ENCODE measurements at regions not wholly inside any gene's neighbourhood (a gene's known extent, or its start where the extent isn't known, plus 50 kb on each side); places are given as distances from the start of the nearest gene placed in this dataset.

DNA sequence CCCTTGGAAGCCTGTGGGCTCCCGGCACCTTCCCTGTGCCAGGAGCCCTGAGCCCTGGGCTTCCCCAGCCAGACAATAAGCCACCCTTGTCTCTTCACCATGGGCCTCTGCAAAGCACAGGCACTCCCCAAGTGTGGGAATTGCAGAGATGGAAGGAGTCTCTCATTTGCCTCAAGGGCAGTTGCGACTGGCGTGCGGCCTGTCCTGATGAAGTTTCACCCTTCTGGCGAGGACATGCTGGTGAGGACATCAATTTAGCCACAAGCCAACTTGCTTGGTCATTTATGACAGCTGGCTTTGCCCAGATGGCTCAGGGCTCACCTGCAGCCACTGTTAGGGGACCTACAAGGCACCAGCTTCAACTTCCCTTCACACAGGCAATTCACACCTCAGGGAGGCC is 180.2 kb downstream of the ANAPC1 start:
- DNase-seq (ENCODE audit: low read depth in 2 of 3, low spot score in 1 of 3) = no peak

DNA sequence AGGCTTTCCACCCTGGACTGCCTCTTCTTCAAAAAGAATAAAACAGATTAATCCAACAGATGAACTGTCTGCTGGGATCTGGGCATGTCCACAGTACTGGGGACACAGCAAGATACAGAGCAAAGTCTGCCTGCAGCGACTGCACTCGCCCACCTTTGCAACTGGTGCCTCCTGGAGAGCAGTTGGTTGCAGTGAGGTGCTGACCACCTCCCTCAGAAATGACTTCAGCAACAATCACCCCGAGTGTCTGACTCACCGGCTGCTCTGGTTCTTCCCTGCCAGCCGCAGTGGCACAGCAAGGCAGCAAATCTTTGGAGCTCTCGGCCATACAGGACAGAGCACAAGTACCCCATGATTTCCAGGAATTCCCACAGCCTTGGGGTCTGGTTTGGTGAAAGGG is 179.7 kb downstream of the ANAPC1 start:
- no peak for DNase-seq (ENCODE audit: low read depth in 2 of 3, low spot score in 1 of 3)

DNA sequence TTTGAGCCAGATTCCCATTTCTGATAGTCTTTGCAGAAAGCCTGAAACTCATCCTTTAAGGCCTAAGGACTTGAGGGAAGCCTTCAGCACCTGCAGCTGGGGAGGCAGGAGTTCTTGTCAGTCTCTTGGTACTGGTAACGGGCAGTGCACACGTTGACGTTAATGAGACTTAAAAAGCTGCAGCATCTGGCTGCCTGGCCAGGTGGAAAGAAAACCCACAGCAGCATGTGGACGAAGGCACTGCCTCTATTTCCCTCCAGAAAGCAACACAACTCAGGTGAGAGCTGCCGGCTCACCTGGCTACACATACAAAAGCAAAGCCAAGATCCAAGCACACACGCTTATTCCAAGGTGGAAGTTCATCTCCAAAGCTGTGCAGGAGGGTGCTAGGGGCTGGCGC is 178.8 kb downstream of the ANAPC1 start:
- no peak for DNase-seq (ENCODE audit: low read depth in 2 of 3, low spot score in 1 of 3)

DNA sequence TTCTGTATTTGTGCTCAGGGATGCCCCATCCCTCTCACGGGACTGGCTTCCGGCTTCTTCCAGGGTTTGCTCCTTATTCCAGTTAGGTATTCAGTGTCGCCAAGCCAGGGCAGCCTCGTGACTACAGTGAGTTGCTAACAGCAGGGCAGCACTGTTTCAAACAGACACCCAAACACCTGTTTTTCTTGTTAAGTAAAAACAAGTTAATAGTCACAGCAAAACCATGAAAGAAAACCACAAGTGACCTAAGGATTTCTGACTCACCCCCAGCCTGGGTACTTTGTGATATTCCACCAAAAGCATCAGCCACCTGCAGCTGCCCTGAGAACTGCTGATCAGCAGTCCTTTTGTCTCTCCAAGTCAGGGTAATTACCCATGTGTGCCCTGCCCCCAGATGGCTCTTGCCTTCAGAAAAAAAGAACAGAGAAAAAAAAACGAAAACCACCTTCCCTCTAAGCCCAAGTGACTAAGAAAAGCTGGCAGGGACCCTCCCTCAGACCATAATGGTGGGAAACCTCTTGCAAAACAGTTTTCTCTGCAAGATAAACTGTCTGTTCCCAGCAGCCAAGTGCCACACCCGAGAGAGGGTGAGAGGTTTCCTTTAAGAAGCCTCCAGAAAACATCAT is 178.2 kb downstream of the ANAPC1 start:
- peak; percentile 54 to 62 (median 59) for DNase-seq (ENCODE audit: low read depth in 2 of 3, low spot score in 1 of 3)

DNA sequence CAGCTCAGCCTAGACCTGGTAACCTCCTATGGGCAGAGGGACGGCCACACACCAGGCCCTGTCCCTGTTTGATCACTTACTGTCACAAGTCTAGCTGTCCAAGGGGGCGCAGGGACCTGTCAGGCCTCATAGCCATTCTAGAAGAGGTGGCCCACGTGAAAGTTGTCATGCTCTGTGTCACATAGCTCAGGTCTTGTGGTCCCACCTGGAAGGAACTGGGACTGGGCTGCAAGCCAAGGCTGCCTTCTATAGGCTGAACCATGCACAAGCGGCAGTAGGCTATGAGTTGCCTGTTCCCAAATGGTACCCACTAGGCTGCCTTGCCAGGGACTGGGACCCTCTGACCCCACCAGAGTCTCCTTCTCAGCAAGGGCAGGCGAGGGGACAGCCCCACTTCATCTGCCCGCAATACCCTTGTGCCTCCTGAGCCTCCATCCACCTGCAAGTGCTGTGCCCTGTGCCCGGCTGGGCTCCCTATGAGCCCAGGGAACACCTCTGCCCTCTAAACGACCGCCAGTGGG is 177.5 kb downstream of the ANAPC1 start:
- DNase-seq (ENCODE audit: low read depth in 2 of 3, low spot score in 1 of 3) = no peak

DNA sequence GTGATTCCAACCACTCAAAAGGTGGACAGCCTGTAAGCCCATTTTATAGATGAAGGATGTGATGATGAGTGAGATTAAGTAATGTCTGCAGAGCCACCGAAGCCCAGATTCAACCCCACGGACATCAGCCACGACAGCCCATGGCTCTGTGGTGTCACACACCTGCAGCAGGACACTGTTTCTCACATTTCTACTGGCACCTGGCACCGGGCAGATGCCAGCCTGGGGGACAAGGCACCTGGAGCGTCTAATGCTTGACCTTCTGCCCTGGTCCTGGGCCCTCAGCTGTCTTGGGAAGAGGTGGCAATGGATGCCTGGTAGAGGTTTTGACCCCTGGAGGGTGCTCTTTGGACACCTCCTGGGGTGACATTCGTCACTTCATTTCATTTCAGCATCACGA is 176.3 kb downstream of the ANAPC1 start:
- DNase-seq (ENCODE audit: low read depth in 2 of 3, low spot score in 1 of 3) = no peak

DNA sequence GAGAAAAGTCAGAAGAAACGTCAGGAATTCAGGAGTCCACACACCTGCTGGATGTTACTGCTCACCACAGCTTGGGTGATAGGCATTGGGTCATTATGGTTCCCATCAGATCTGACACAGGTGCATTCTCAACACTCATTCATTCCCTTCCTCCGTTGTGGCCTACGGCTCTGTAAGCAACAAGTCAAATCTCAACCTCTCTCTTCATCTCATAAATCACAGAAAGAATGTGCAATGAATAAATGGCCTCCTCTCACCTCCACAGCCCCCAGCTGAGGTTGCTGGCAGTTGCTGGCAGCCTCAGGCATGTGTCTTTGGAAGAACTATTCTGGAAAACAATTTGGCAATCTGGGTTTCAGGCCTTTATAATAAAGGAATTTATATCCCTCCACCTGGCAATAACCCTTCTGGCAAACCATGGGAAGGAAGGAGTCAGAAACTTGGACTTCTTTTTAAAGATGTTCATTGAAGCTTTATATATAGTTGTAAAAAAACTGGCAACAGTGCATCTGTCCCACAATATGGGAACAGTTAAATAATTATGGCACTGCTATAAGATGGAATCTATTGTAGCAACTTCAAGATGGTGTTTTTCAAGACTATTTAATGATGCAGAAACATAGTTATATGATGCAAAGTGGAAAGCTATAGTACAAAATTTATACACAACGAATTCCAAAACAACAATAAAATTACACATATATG is 175.4 kb downstream of the ANAPC1 start:
- DNase-seq (ENCODE audit: low read depth in 2 of 3, low spot score in 1 of 3) = no peak

DNA sequence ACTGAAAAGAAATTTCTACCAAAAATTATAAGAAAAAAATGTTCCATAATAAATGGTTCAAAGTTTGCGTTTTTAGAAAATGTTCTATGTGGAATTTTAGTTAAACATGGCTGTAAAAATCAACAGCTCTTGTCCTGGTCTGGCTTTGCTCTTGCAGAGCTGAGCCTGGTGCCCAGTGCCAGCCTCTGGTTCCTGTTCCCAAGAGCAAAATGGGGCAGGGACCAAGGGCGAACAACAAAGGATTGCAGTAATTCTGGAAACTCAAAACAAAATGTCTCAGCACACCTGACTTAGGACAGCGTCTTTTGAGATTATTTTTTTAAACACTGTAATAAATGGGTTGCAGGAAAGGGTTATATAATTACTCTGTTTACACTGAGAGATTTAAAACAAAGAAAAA is 174.7 kb downstream of the ANAPC1 start:
- DNase-seq (ENCODE audit: low read depth in 2 of 3, low spot score in 1 of 3) = no peak

DNA sequence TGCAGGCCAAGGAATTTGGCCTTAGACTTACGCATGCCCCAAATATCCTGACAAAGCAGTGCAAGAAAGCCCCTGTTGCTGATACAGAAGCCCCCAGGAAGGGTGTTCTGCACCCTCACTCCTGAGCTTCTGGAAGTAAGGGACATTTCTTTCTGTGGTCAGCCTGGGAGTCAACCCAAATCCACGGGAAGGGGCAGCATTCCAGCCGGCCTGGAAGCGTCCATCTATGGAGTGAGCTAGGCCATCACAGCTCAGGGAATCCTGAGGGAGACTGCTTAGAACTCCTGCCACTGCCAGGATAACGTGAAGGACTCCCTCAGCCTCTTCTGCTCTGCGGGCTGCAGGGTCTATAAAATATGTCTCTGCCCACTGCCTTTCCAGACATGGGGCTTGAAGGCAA is 173.9 kb downstream of the ANAPC1 start:
- DNase-seq (ENCODE audit: low read depth in 2 of 3, low spot score in 1 of 3) = no peak

DNA sequence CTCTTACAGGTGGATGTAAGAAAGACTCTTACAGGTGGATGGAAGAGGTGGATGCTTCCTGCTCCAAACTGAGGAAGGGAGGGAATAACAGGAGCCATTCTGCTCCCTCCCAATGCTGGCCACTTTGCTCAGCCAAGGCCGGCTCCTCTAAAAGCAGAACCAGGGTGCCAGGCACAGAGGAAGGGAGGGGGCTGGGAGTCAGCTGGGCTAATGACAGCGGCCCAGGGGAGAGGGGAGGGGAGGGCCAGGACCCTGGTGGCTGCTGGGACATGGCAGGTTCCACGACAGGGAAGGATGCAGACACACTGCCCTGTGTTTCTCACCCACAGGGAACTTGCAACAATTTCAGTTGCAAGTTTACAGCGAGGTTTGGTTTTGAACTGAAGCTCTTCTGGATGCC is 173.4 kb downstream of the ANAPC1 start:
- no peak for DNase-seq (ENCODE audit: low read depth in 2 of 3, low spot score in 1 of 3)

DNA sequence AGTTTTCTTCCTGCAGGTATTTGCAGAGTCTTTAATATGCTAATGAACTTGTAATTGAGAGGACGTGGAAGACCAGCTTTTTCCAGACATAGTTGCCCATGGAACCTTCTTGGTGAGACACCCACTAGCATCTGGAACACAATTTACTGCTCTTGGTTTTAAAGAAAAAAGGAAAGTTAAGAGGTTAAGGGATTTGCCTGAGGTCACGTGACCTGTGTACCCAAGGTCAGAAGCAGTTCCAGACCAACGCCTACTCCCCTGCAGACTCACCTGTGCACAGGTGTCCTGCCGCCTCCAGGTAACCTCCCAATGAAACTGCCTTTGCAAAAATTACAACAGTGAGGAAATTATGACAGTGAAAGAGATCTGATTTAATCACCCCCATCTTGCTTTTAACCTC is 172.7 kb downstream of the ANAPC1 start:
- no peak for DNase-seq (ENCODE audit: low read depth in 2 of 3, low spot score in 1 of 3)

DNA sequence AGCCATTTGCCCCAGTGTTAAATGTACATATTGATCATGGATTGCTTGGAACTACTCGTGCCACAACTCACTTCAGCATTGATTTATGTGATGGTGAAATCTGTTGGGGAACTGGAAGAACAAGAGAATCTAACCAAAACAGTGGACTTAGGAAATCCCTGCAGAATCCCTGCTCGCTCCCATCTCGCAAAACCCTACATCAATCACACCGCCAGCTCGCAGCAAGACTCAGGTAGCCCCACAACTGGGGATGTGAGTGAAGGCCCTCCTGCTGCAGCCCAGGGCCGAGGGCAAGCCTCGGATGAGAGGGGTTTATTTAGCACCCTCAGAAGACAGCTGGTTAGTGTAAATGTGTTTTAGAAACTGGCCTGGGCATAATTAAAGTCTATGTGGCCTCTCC is 171.6 kb downstream of the ANAPC1 start:
- DNase-seq (ENCODE audit: low read depth in 2 of 3, low spot score in 1 of 3) = no peak

DNA sequence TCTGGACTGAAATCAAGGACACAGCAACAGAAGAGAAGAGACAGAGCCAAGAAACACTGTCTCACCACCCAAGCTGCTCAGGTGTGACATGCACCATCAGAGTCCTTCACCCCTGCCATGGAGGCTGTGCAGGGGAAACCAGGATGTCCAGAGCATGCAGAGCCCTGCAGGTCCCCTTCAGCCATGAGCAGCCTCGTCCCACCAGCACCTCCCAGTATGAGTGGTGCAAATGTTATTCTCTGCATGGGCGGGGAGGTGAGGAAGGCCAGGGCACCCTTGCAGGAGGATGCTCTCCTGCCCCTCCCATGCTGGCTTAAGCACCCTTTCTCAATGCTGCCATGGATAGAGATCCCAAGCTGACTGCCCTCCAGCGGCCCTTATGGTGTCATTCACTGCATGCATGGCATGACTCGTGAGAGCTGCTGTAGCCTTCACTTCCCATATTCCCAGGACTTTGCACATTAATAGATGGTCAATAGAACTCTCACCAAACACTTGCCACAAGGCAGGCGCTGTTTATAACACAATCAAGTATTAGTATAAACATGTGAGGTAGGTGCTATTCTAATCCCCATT is 171.0 kb downstream of the ANAPC1 start:
- DNase-seq (ENCODE audit: low read depth in 2 of 3, low spot score in 1 of 3) = no peak

DNA sequence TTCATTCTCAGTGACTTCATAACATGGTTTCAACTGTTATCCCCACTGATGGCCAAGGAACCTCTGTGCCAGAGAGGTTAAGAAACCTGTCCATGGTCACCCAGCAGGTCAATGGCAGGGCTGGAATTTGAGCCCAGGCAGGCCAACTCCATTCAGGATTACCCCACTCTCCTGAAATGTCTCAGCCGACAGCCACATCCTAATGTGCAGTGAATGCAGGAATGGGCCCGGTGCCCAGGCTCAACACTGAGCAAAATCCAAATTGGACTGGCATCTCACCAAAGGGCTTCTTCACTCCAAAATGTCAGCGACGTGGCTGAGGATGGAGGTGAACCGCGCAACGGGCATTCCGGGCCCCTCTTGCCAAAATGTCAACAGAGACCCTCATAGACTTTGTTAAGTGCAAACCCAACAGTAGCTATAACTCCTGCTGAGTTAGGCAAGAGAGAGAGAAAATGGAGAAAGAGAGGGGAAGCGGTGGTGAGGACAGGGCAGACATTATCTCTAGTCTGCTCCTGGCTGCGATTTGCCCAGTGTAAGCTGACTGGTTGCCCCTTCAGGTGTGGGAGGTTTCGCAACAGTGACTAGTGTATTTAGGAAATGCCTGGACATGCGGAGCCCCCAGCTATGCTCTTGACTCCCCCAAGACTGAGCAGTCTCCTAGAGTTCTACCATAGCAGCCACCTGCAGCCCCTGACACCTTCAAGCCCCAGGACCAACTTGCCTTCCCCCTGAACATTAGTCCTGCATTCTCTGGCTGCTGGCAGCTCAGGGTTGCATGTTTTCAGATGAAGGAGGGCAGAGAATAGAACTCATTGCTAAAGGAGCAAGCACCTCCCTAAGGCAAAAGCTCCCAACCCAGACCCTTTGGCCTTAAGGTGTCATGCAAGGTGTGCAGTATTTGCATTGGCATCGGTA is 167.7 kb downstream of the ANAPC1 start:
- DNase-seq (ENCODE audit: low read depth in 2 of 3, low spot score in 1 of 3) = no peak

DNA sequence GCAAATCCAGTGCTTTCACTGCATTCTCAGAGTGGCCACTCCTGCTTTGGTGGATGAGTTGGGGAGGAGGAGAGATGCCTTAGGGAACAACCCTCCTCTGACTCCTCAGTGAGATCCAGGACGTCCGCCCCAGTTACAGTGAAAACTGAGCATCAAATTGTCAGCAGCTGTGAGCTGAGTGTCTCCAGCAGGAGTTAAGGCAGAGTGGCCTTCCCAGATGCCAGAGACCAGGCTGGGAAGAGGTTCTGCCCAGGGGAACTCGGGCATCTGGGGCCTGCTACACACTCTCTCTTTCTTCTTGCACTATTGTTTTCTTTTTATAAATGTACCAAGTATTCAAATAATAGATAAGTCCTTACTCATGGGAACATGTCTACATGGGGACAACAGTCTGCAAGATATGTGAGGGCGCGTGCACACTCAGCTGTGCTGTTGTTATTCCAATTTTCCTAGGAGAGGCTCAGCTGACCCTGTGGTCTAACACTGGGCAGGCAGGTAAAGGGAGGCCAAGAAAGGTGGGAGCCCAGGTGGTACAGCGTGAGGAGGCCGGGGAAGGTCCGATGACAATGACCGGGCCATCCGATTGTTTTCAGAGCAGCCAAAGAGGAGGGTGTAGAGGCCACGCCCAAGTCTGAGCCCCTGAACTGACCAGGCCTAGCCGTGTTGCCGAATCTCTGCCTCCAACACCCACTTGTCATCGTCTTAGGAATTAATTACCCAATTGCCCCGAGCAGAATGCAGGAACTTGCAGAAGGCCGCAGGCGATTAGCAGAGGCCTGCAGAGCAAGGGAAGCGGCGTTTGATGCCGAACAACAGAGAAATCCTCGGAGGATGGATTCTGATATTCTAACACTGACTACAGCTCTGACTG is 166.9 kb downstream of the ANAPC1 start:
- no peak for DNase-seq (ENCODE audit: low read depth in 2 of 3, low spot score in 1 of 3)

Data from stimulated activated CD4-positive, alpha-beta T cell treated with anti-CD3 and anti-CD28 coated beads, Interleukin-12 subunit alpha, Interleukin-12 subunit beta, amount 100 ng/mL, for 48 hours (primary cell).